Mucosa of descending colon (tissue), 3 donors: ENCODE measurements at regions not wholly inside any gene's neighbourhood (a gene's known extent, or its start where the extent isn't known, plus 50 kb on each side); places are given as distances from the start of the nearest gene placed in this dataset.

Experiments
- ATAC-seq: fragments of 200-7000 bp; cut with Tn5 transposase; one replicate; pipeline ENCODE4 v1.9.1; 2020; ENCODE audit warnings: mild to moderate bottlenecking, moderate library complexity
- DNase-seq, 3 donors: peaks; one replicate each; pipeline ENCODE4 v3.0.0-alpha.2; 2020
- H3K36me3 ChIP-seq: fragments of 200-600 bp; one replicate; pipeline ENCODE4 v1.8.0; 2021; ENCODE audit warnings: low read depth, mild to moderate bottlenecking
- H3K4me1 ChIP-seq: fragments of 200-600 bp; one replicate; pipeline ENCODE4 v1.8.0; 2021; ENCODE audit warnings: low read depth, mild to moderate bottlenecking
- H3K4me3 ChIP-seq: fragments of 200-600 bp; one replicate; pipeline ENCODE4 v1.8.0; 2021; ENCODE audit warnings: mild to moderate bottlenecking
- H3K9me3 ChIP-seq: fragments of 200-600 bp; one replicate; pipeline ENCODE4 v1.8.0; 2021; ENCODE audit warnings: mild to moderate bottlenecking
- CTCF ChIP-seq: fragments of 200-600 bp; IDR thresholded peaks from one replicate; pipeline ENCODE4 v1.8.0; 2022; ENCODE audit warnings: antibody characterized with exemption, mild to moderate bottlenecking
- intact Hi-C, 2 donors: fragments of 100-400 bp; cut with DNase I in 1 of 2; cut with micrococcal nuclease in 1 of 2; formaldehyde crosslinking; loops; one replicate each; pipeline versions ENCODE4 v1.11.0 to v1.11.1; 2022; cut with DNase I, micrococcal nuclease
- donor health status: DM: no; HTN: no; CAD: no; lungs with moderate emphysema.
- donor health status: DM: no; HTN: no; CAD: no.
- donor health status: DM: no; HTN: yes; CAD: no.

GRCh38 chr11:91133361-91133760 lies 910.5 kb upstream of the CHORDC1 start:
- Histone ChIP-seq H3K9me3 (peaks cover 8% of the 10 kb centered on the region), H3K4me1 (no peaks in the 10 kb centered on the region), H3K4me3 (no peak overlapping the region), H3K36me3 (no peaks in the 10 kb centered on the region)
- ATAC-seq (no peak), DNase-seq (no peak)
- no peak for TF ChIP-seq CTCF
- intact Hi-C loops = no loop called here

GRCh38 chr11:91129596-91129995 lies 906.7 kb upstream of the CHORDC1 start:
- Histone ChIP-seq H3K4me1 (no peaks in the 10 kb centered on the region), H3K9me3 (peaks cover 11% of the 10 kb centered on the region), H3K4me3 (no peak overlapping the region), H3K36me3 (no peaks in the 10 kb centered on the region)
- no peak for ATAC-seq
- intact Hi-C loops = no loop called here
- TF ChIP-seq CTCF = no peak
- no peak for DNase-seq

- intact Hi-C loops = no loop called here
- TF ChIP-seq CTCF = no peak
- Histone ChIP-seq H3K4me3 (no peak overlapping the region), H3K9me3 (peaks cover 18% of the 10 kb centered on the region), H3K36me3 (no peaks in the 10 kb centered on the region), H3K4me1 (no peaks in the 10 kb centered on the region)
- no peak for DNase-seq
- ATAC-seq = no peak
Measured at GRCh38 chr11:91124363-91124762, 901.5 kb upstream of the CHORDC1 start.

- Histone ChIP-seq H3K4me1 (no peaks in the 10 kb centered on the region), H3K4me3 (no peak overlapping the region), H3K9me3 (peaks cover 16% of the 10 kb centered on the region), H3K36me3 (no peaks in the 10 kb centered on the region)
- ATAC-seq (no peak), DNase-seq (no peak)
- intact Hi-C loops = no loop called here
- no peak for TF ChIP-seq CTCF
Measured at GRCh38 chr11:91115116-91115515, 892.3 kb upstream of the CHORDC1 start.

- Histone ChIP-seq H3K4me1 (no peaks in the 10 kb centered on the region), H3K4me3 (no peak overlapping the region), H3K9me3 (peaks cover 6% of the 10 kb centered on the region), H3K36me3 (no peaks in the 10 kb centered on the region)
- no peak for DNase-seq
- intact Hi-C loops = no loop called here
- TF ChIP-seq CTCF = no peak
- ATAC-seq = no peak
Measured at GRCh38 chr11:91104237-91104636, 881.4 kb upstream of the CHORDC1 start.

- peaks cover 6% of the 10 kb centered on the region for H3K9me3 ChIP-seq
- H3K36me3 ChIP-seq = no peaks in the 10 kb centered on the region
- no peak overlapping the region for H3K4me3 ChIP-seq
- no peak for TF ChIP-seq CTCF
- ATAC-seq (no peak), DNase-seq (no peak)
- H3K4me1 ChIP-seq = no peaks in the 10 kb centered on the region
- intact Hi-C loops = no loop called here
Measured at GRCh38 chr11:91100427-91100826, 877.6 kb upstream of the CHORDC1 start.
